Duodenal mucosa (tissue), 2 donors: ENCODE measurements at regions not wholly inside any gene's neighbourhood (a gene's known extent, or its start where the extent isn't known, plus 50 kb on each side); places are given as distances from the start of the nearest gene placed in this dataset.

Experiments used
- H3K27ac ChIP-seq: one replicate; pipeline ENCODE4 v1.7.0; 2013; ENCODE audit warnings: low read depth, low read length
- H3K27me3 ChIP-seq, 2 donors: one replicate each; pipeline ENCODE4 v1.7.0; 2013; ENCODE audit warnings: low read length in 2 of 2, control low read depth in 1 of 2; ENCODE audit not compliant: insufficient read depth in 2 of 2, control insufficient read depth in 1 of 2
- H3K36me3 ChIP-seq, 2 donors: one replicate each; pipeline ENCODE4 v1.7.0; 2013; ENCODE audit warnings: low read length in 2 of 2, control low read depth in 1 of 2; ENCODE audit not compliant: insufficient read depth in 2 of 2, control insufficient read depth in 1 of 2
- H3K4me1 ChIP-seq, 2 donors: one replicate each; pipeline ENCODE4 v1.7.0; 2013; ENCODE audit warnings: low read length in 2 of 2, control low read depth in 1 of 2; ENCODE audit not compliant: insufficient read depth in 2 of 2, control insufficient read depth in 1 of 2
- H3K4me3 ChIP-seq, 2 donors: one replicate each; pipeline ENCODE4 v1.7.0; 2013; ENCODE audit warnings: low read length in 2 of 2, low read depth in 1 of 2
- H3K9ac ChIP-seq, 2 donors: one replicate each; pipeline ENCODE4 v1.7.0; 2013; ENCODE audit warnings: low read length in 2 of 2, low read depth in 1 of 2
- H3K9me3 ChIP-seq, 2 donors: one replicate each; pipeline ENCODE4 v1.7.0; 2013; ENCODE audit warnings: low read length in 2 of 2, control low read depth in 1 of 2; ENCODE audit not compliant: control insufficient read depth in 1 of 2

- H3K4me3 ChIP-seq, result no peak overlapping the region
- no peaks in the 10 kb centered on the region for H3K27me3 ChIP-seq
- no peaks in the 10 kb centered on the region for H3K36me3 ChIP-seq
- H3K9me3 ChIP-seq, result peaks cover 1 to 3% of the 10 kb centered on the region in 2 donors
- H3K4me1 ChIP-seq, result no peaks in the 10 kb centered on the region
- no peak overlapping the region for H3K9ac ChIP-seq
- no peak overlapping the region for H3K27ac ChIP-seq
Measured at GRCh38 chr1:106217765-106218164, 838.7 kb upstream of the PRMT6 start.

DNA sequence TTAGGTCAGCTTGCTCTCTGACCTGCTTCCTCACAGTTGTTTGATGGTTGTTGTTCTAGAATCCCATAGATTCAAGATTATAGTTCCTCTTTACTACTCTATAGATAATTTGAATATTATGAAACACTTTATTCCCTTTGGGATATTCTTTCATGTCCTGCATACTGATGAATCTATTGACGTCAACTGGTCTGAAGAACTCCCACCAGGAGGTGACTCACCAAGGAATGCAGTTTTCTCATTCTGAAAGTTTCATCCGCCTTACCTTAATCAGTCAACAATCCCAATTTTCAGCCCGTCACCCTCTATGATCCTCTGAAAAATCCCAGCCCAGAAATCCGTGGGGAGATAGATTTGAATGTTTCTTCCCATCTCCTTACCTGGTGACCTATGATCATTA is 834.1 kb upstream of the PRMT6 start:
- peaks cover 0 to 3% of the 10 kb centered on the region in 2 donors for H3K9me3 ChIP-seq

DNA sequence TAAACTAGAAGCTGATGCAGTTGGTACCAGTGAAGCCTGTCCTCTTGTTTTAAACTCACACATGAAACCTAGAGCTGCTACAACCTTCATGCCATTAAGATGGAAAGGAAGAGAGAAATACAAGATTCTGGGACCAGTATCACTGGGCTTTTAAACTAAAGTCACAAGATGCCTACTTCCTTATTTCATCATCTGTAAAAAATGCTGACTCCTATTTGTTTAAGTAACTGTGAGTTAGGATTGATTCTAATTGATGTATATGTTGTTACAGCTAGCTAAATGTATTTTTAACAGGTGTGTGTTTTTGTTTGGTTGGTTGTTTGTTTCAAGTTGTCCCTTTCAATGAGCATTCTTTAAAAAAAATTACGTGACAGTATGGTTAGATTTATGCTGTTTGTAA is 833.3 kb upstream of the PRMT6 start:
- H3K9me3 ChIP-seq, result peaks cover 0 to 3% of the 10 kb centered on the region in 2 donors
- no peaks in the 10 kb centered on the region for H3K4me1 ChIP-seq
- H3K9ac ChIP-seq, result no peak overlapping the region
- H3K27me3 ChIP-seq, result no peaks in the 10 kb centered on the region
- H3K4me3 ChIP-seq, result no peak overlapping the region
- no peaks in the 10 kb centered on the region for H3K36me3 ChIP-seq
- no peak overlapping the region for H3K27ac ChIP-seq

More for the DNA sequence above, 834.1 kb upstream of the PRMT6 start:
- Histone ChIP-seq H3K4me3 (no peak overlapping the region), H3K9ac (no peak overlapping the region), H3K27ac (no peak overlapping the region), H3K4me1 (no peaks in the 10 kb centered on the region), H3K27me3 (no peaks in the 10 kb centered on the region), H3K36me3 (no peaks in the 10 kb centered on the region)

- Histone ChIP-seq H3K9ac (no peak overlapping the region), H3K4me1 (no peaks in the 10 kb centered on the region), H3K27ac (no peak overlapping the region), H3K4me3 (no peak overlapping the region), H3K9me3 (peaks cover 3% of the 10 kb centered on the region in 2 donors), H3K36me3 (no peaks in the 10 kb centered on the region), H3K27me3 (no peaks in the 10 kb centered on the region)
Measured at GRCh38 chr1:106224426-106224825, 832.0 kb upstream of the PRMT6 start.

DNA sequence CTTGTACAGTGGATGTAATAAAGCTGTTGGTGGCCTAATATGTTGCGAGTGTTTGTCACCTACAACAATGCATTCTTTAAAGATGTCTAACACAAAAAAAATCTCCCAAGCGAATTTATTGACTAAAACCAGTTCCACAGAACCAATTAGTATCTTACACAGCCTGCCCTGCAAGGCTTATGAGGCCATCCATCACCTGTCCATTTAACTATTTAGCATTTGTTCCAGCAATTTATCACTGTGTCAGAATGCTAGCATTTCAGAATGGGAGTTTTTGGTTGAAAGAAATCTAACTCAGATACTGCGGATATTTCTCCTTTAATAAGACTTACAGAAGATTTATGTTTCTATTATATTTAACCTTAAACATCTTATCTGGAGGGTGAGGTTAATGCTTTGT is 831.1 kb upstream of the PRMT6 start:
- H3K9me3 ChIP-seq, result peaks cover 3% of the 10 kb centered on the region in 2 donors
- no peak overlapping the region for H3K27ac ChIP-seq
- H3K36me3 ChIP-seq, result no peaks in the 10 kb centered on the region
- no peak overlapping the region for H3K4me3 ChIP-seq
- no peaks in the 10 kb centered on the region for H3K4me1 ChIP-seq
- H3K27me3 ChIP-seq, result no peaks in the 10 kb centered on the region
- H3K9ac ChIP-seq, result no peak overlapping the region

DNA sequence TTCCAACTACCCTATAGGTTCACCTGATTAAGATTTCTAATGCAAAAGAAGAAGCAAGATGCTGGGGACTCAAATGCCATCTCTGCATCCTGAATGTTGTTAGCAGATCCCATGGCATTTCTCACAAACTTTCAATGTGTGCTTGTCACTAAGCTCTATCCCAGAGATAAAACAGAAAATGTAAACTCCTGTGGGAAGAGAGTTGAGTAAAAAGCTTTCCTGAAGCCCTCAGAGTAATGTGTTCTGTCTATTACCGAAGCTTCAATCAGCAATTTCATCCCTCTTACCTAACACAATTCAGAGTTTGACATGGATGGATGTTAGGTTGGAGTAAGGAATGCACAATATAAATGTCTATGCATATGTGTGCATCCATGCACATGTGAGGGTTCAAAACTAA is 829.9 kb upstream of the PRMT6 start:
- Histone ChIP-seq H3K27me3 (no peaks in the 10 kb centered on the region), H3K4me1 (no peaks in the 10 kb centered on the region), H3K9ac (no peak overlapping the region), H3K27ac (no peak overlapping the region), H3K9me3 (peaks cover 3% of the 10 kb centered on the region in 2 donors), H3K36me3 (no peaks in the 10 kb centered on the region), H3K4me3 (no peak overlapping the region)

DNA sequence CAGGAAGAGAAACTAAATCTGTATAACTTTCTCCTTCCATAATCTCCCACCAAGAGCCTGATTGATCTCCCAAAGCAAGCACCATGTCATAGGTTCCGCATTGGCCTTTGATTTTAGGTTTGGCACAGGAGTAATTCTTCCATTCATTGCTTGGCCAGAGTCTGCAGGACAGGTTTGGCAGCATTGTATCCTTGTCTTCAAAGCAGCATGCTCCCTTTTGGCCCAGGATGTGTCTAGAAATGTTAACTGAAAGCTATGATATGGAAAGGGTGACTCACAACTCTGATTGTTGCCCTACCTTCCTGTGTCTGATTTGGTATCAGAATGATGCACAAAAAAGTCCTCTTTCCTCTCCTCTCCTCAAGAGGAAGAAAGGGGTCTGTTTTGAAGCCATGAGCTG is 824.3 kb upstream of the PRMT6 start:
- Histone ChIP-seq H3K9ac (no peak overlapping the region), H3K4me1 (no peaks in the 10 kb centered on the region), H3K36me3 (no peaks in the 10 kb centered on the region)

GRCh38 chr1:106233511-106233910 is 823.0 kb upstream of the PRMT6 start:
- H3K27me3 ChIP-seq, result no peaks in the 10 kb centered on the region
- no peak overlapping the region for H3K27ac ChIP-seq
- H3K9ac ChIP-seq, result no peak overlapping the region
- H3K9me3 ChIP-seq, result peaks cover 4 to 7% of the 10 kb centered on the region in 2 donors
- no peaks in the 10 kb centered on the region for H3K36me3 ChIP-seq
- no peak overlapping the region for H3K4me3 ChIP-seq
- no peaks in the 10 kb centered on the region for H3K4me1 ChIP-seq

More for the DNA sequence above, 824.3 kb upstream of the PRMT6 start:
- no peak overlapping the region for H3K4me3 ChIP-seq
- H3K27me3 ChIP-seq, result no peaks in the 10 kb centered on the region
- peaks cover 4 to 7% of the 10 kb centered on the region in 2 donors for H3K9me3 ChIP-seq
- no peak overlapping the region for H3K27ac ChIP-seq

GRCh38 chr1:106249365-106249764 is 807.1 kb upstream of the PRMT6 start:
- Histone ChIP-seq H3K9me3 (no peaks in the 10 kb centered on the region), H3K27ac (no peak overlapping the region), H3K27me3 (no peaks in the 10 kb centered on the region), H3K4me3 (no peak overlapping the region), H3K36me3 (no peaks in the 10 kb centered on the region), H3K9ac (no peak overlapping the region), H3K4me1 (no peaks in the 10 kb centered on the region)

DNA sequence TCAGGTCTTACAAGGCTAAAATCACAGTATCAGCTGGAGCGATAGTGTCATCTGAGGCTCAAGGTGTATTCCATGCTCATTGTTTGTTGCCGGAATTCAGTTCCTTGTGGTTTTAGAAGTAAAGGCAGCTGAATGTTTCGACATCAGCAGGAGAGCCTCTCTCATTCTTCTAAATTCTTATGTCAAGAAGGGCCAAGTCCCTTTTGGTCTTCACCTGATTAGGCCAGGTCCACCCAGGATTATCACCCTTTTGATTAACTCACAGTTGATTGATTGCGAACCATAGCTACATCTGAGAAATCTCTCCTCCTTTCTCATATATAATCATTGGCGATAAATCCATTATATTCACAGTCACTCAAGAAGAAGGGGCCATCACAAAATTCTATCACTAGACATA is 806.7 kb upstream of the PRMT6 start:
- Histone ChIP-seq H3K36me3 (no peaks in the 10 kb centered on the region), H3K27me3 (no peaks in the 10 kb centered on the region), H3K4me3 (no peak overlapping the region), H3K4me1 (no peaks in the 10 kb centered on the region), H3K27ac (no peak overlapping the region), H3K9ac (no peak overlapping the region), H3K9me3 (peaks cover 0 to 2% of the 10 kb centered on the region in 2 donors)

DNA sequence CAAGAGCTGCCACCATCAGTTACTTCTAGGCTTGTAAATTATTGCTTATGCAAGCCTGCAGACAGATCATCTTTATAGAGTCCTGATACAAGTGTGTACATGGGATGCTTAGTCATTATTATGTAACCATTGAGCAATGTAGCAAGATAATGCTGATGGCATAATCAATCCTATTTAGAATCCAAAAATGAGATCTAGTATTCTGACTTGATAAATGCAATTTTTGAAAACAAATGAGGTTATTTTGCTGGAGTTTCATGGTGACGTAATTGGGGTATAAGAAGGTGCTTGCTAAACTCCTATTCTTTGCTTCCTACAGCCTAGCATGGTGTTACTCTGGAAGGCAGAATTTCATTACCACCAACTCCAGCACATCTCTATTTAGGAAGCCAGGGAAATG is 801.7 kb upstream of the PRMT6 start:
- Histone ChIP-seq H3K27ac (no peak overlapping the region), H3K4me3 (no peak overlapping the region), H3K9ac (no peak overlapping the region), H3K9me3 (peaks cover 5 to 9% of the 10 kb centered on the region in 2 donors), H3K4me1 (no peaks in the 10 kb centered on the region), H3K27me3 (no peaks in the 10 kb centered on the region), H3K36me3 (no peaks in the 10 kb centered on the region)
